ENCODE measurements at regions not wholly inside any gene's neighbourhood (a gene's known extent, or its start where the extent isn't known, plus 50 kb on each side); places are given as distances from the start of the nearest gene placed in this dataset.

DNA sequence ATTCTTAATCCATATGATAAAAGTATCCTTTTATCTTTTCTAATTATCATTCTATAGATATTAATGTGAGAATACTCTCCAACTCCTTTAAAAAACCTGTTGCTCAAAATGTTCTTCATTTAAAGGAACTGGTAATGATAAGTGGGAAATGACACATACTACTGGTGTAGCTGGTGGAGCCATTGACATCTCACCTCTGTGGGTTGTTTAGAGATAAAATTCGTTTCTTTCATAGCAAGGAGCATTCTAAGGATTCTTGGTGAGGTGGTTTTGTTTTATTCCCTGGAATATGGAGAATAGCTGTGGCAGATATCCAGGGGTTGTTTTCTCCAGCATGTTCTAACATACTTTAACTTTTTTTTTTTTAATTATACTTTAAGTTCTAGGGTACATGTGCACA lies 299.8 kb upstream of the THBS1 start:
- H2BK20ac ChIP-seq (ENCODE audit: low read length), result no peak overlapping the region
- ChIA-PET POLR2A (ENCODE audit: partially characterized antibody) (no interaction called here), CTCF (ENCODE audit: partially characterized antibody) (no interaction called here)
- H3K9ac ChIP-seq (replicated peaks in 1 of 4; ENCODE audit: extremely low read depth in 1 of 4, low read depth in 3 of 4, low read length in 3 of 4), result no peak overlapping the region
- H2BK12ac ChIP-seq (ENCODE audit: low read depth, low read length), result no peak overlapping the region
- H2AFZ ChIP-seq (ENCODE audit: low read length), result no peak overlapping the region
- H3K27ac ChIP-seq (ENCODE audit: low read depth, low read length), result no peak overlapping the region
- no peak overlapping the region for H3K4me2 ChIP-seq (ENCODE audit: insufficient read depth in 1 of 2, low read depth in 2 of 2, low read length in 2 of 2)
- no peak overlapping the region for H4K5ac ChIP-seq (ENCODE audit: insufficient read length, low read depth, low read length)
- H4K91ac ChIP-seq (replicated peaks; ENCODE audit: insufficient read length, low read length), result no peak overlapping the region
- no peak overlapping the region for H3K23ac ChIP-seq (ENCODE audit: insufficient read length)
- no peak overlapping the region for H3K18ac ChIP-seq (ENCODE audit: extremely low read depth, low read length)
- no peak overlapping the region for H3K4ac ChIP-seq (replicated peaks; ENCODE audit: insufficient read length, low read depth, low read length)
- no peak overlapping the region for H3K14ac ChIP-seq (ENCODE audit: insufficient read length)
- no peak overlapping the region for H2BK5ac ChIP-seq (ENCODE audit: low read depth, low read length)
- 81% methylated on average over 1 of the region's 1 CpG; no CpG with 5 or more reads in 1 of the 2 experiments for WGBS, 2 experiments (ENCODE audit: extremely low coverage in 1 of 2, insufficient coverage in 1 of 2, insufficient read length in 1 of 2, insufficient replicate concordance in 2 of 2, low coverage in 1 of 2, low lambda C conversion rate in 2 of 2, missing lambda C conversion rate in 1 of 2)
- TF ChIP-seq TBP (IDR thresholded peaks at IDR 0.05; ENCODE audit: low read depth, low read length) (no peak), TAF7 (optimal IDR thresholded peaks at IDR 0.05; ENCODE audit: borderline replicate concordance, low read depth, low read length) (no peak), RNF2 (IDR thresholded peaks at IDR 0.05; ENCODE audit: borderline replicate concordance, low read depth, low read length, missing control alignments, poor library complexity, severe bottlenecking) (no peak)
- no peaks in the 10 kb centered on the region for H3K23me2 ChIP-seq (ENCODE audit: low read depth, low read length)
- no peaks in the 10 kb centered on the region for H3K79me1 ChIP-seq (ENCODE audit: low read depth, low read length)
- no peak overlapping the region for H2BK120ac ChIP-seq (replicated peaks; ENCODE audit: low read depth, low read length)
- no peaks in the 10 kb centered on the region for H3K4me1 ChIP-seq (replicated peaks in 1 of 4; ENCODE audit: control insufficient read depth in 3 of 4, insufficient read depth in 4 of 4, low read length in 3 of 4)
- FAIRE-seq (no peak), DNase-seq (ENCODE audit: low read depth in 1 of 2, low spot score in 2 of 2) (no peak)
- no peak overlapping the region for H3K56ac ChIP-seq (replicated peaks; ENCODE audit: insufficient read length, low read depth, low read length)
- H2AK5ac ChIP-seq (ENCODE audit: low read depth, low read length), result no peak overlapping the region
- H2BK15ac ChIP-seq (ENCODE audit: low read length), result no peak overlapping the region
- H3K36me3 ChIP-seq (ENCODE audit: control insufficient read depth in 2 of 4, insufficient read depth in 4 of 4, low read length in 3 of 4), result no peaks in the 10 kb centered on the region
- no peak overlapping the region for H3K4me3 ChIP-seq (ENCODE audit: extremely low read depth in 1 of 4, insufficient read depth in 2 of 4, low read depth in 3 of 4, low read length in 4 of 4)
- H3K9me3 ChIP-seq (ENCODE audit: insufficient read depth in 2 of 2, low read depth in 1 of 2, low read length in 1 of 2), result no peaks in the 10 kb centered on the region
- H3K27me3 ChIP-seq (replicated peaks in 1 of 4; ENCODE audit: control insufficient read depth in 3 of 4, extremely low read depth in 1 of 4, insufficient read depth in 3 of 4, low read length in 3 of 4), result peaks cover 0 to 1% (median 0%) of the 10 kb centered on the region in 4 experiments; a peak in 1 of 7 replicates
- H3K79me2 ChIP-seq (ENCODE audit: control insufficient read depth in 1 of 2, insufficient read depth in 2 of 2, low read length in 2 of 2), result no peaks in the 10 kb centered on the region
- no peaks in the 10 kb centered on the region for H4K20me1 ChIP-seq (replicated peaks in 1 of 2; ENCODE audit: control insufficient read depth in 1 of 2, insufficient read depth in 2 of 2, low read length in 2 of 2)
- no peak overlapping the region for H4K8ac ChIP-seq (ENCODE audit: extremely low read depth, insufficient read depth, low read length)
